ENCODE measurements at regions not wholly inside any gene's neighbourhood (a gene's known extent, or its start where the extent isn't known, plus 50 kb on each side); places are given as distances from the start of the nearest gene placed in this dataset.

- DNase-seq, result no peak
- Histone ChIP-seq H3K4me1 (no peaks in the 10 kb centered on the region), H3K27me3 (no peaks in the 10 kb centered on the region), H3K36me3 (no peaks in the 10 kb centered on the region), H3K4me3 (no peak overlapping the region), H3K9me3 (peaks cover 0 to 4% (median 0%) of the 10 kb centered on the region in 3 donors), H3K27ac (no peak overlapping the region)
- TF ChIP-seq POLR2A (IDR thresholded peaks at IDR 0.05), result no peak
- TF ChIP-seq, protein P1, sequence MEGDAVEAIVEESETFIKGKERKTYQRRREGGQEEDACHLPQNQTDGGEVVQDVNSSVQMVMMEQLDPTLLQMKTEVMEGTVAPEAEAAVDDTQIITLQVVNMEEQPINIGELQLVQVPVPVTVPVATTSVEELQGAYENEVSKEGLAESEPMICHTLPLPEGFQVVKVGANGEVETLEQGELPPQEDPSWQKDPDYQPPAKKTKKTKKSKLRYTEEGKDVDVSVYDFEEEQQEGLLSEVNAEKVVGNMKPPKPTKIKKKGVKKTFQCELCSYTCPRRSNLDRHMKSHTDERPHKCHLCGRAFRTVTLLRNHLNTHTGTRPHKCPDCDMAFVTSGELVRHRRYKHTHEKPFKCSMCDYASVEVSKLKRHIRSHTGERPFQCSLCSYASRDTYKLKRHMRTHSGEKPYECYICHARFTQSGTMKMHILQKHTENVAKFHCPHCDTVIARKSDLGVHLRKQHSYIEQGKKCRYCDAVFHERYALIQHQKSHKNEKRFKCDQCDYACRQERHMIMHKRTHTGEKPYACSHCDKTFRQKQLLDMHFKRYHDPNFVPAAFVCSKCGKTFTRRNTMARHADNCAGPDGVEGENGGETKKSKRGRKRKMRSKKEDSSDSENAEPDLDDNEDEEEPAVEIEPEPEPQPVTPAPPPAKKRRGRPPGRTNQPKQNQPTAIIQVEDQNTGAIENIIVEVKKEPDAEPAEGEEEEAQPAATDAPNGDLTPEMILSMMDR (IDR thresholded peaks at IDR 0.05), result no peak
- intact Hi-C loops (cut with DNase I), result no loop called here
Measured at GRCh38 chr21:17949421-17949820, 130.3 kb upstream of the C21orf91 start.

GRCh38 chr21:17947531-17947930 is 128.4 kb upstream of the C21orf91 start:
- Histone ChIP-seq H3K4me1 (no peaks in the 10 kb centered on the region), H3K27ac (no peak overlapping the region), H3K36me3 (no peaks in the 10 kb centered on the region), H3K4me3 (no peak overlapping the region), H3K9me3 (peaks cover 0 to 4% (median 0%) of the 10 kb centered on the region in 3 donors), H3K27me3 (no peaks in the 10 kb centered on the region)
- TF ChIP-seq POLR2A (IDR thresholded peaks at IDR 0.05), result no peak
- TF ChIP-seq, protein P1 (IDR thresholded peaks at IDR 0.05), result no peak
- intact Hi-C loops (cut with DNase I), result no loop called here
- WGBS, 2 donors, result 38 to 57% methylated on average over 2 of the region's 2 CpGs
- DNase-seq, result no peak

DNA sequence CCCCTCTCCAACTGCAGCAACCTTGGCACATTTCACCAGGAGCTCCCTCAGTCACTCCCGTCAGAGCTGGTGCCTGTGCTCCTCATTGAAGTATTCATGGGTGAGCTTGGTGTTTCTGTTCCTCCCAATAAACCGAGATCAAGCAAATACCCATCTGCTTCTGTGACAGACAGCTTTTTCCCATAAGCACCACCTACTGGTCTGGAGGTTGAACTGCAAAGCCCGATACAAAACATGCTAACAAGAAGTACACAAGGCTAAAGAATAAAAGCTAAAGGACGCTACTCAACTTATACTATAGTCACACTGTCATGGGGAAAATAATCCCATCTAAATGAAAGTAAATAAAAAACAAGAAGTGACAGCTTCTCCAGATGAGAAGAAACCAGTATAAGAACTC is 111.9 kb upstream of the C21orf91 start:
- intact Hi-C loops (cut with DNase I), result no loop called here
- no peak overlapping the region for H3K4me3 ChIP-seq
- no peaks in the 10 kb centered on the region for H3K4me1 ChIP-seq
- H3K27me3 ChIP-seq, result no peaks in the 10 kb centered on the region
- H3K9me3 ChIP-seq, result no peaks in the 10 kb centered on the region
- H3K36me3 ChIP-seq, result no peaks in the 10 kb centered on the region
- WGBS, 2 donors, result 82 to 83% methylated on average over 4 of the region's 4 CpGs
- DNase-seq, result no peak
- TF ChIP-seq, protein P1 (IDR thresholded peaks at IDR 0.05), result peak in 1 of 6 experiments; percentile 20
- TF ChIP-seq POLR2A (IDR thresholded peaks at IDR 0.05), result no peak
- no peak overlapping the region for H3K27ac ChIP-seq

- no peak for DNase-seq
- no peaks in the 10 kb centered on the region for H3K27me3 ChIP-seq
- intact Hi-C loops (cut with DNase I), result no loop called here
- no peak overlapping the region for H3K4me3 ChIP-seq
- TF ChIP-seq, protein P1 (IDR thresholded peaks at IDR 0.05), result no peak
- no peak for TF ChIP-seq POLR2A (IDR thresholded peaks at IDR 0.05)
- H3K36me3 ChIP-seq, result no peaks in the 10 kb centered on the region
- no peaks in the 10 kb centered on the region for H3K9me3 ChIP-seq
- H3K27ac ChIP-seq, result no peak overlapping the region
- H3K4me1 ChIP-seq, result peaks cover 0 to 5% (median 0%) of the 10 kb centered on the region in 3 donors
- WGBS, 2 donors, result no CpG with 5 or more reads among the region's 1 CpG
Measured at GRCh38 chr21:17930093-17930492, 110.9 kb upstream of the C21orf91 start.

- Histone ChIP-seq H3K36me3 (no peaks in the 10 kb centered on the region), H3K4me3 (no peak overlapping the region), H3K27ac (no peak overlapping the region), H3K27me3 (no peaks in the 10 kb centered on the region), H3K9me3 (no peaks in the 10 kb centered on the region), H3K4me1 (peaks cover 0 to 10% (median 3%) of the 10 kb centered on the region in 3 donors)
- intact Hi-C loops (cut with DNase I), result no loop called here
- 71 to 77% methylated on average over 1 to 5 of the region's 7 CpGs for WGBS, 2 donors
- DNase-seq, result no peak
- TF ChIP-seq, protein P1 (IDR thresholded peaks at IDR 0.05), result no peak
- no peak for TF ChIP-seq POLR2A (IDR thresholded peaks at IDR 0.05)
Measured at GRCh38 chr21:17929510-17929909, 110.4 kb upstream of the C21orf91 start.
